ENCODE measurements at regions not wholly inside any gene's neighbourhood (a gene's known extent, or its start where the extent isn't known, plus 50 kb on each side); places are given as distances from the start of the nearest gene placed in this dataset.
A peak's percentile ranks its signal among the peaks of the same experiment; 100 is the strongest.
"Not testable (repeated sequence)": the region's sequence is repeated elsewhere in the genome, so short reads cannot be mapped to it uniquely, and the experiment has no call there.

DNA sequence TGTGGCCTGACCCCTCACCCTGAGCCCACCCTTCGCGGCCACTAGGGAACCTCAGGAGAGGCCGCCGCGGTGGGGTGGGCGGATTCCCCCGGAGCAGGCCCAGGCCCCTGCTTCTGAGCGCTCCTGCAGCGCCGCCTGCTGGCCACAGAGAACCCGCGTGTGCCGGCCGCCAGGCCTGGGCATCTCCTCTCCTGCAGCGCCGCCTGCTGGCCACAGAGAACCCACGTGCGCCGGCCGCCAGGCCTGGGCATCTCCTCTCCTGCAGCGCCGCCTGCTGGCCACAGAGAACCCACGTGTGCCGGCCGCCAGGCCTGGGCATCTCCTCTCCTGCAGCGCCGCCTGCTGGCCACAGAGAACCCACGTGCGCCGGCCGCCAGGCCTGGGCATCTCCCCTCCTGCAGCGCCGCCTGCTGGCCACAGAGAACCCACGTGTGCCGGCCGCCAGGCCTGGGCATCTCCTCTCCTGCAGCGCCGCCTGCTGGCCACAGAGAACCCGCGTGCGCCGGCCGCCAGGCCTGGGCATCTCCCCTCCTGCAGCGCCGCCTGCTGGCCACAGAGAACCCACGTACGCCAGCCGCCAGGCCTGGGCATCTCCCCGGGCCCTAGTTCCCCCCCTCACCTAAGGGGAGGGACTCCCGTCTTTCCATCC lies 126.1 kb downstream of the METRNL start:
- H3K27ac ChIP-seq, H3K4me1 ChIP-seq, H3K4me2 ChIP-seq, ATAC-seq, POLR2A ChIA-PET, H3K4me3 ChIP-seq, FAIRE-seq, CTCF ChIA-PET, H3K9me3 ChIP-seq: not testable (repeated sequence)
- 0% methylated on average over 2 of the region's 50 CpGs for WGBS (ENCODE audit: missing lambda C conversion rate)
- TF ChIP-seq, protein P1, sequence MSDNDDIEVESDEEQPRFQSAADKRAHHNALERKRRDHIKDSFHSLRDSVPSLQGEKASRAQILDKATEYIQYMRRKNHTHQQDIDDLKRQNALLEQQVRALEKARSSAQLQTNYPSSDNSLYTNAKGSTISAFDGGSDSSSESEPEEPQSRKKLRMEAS (IDR thresholded peaks at IDR 0.05): 0 out of 2 replicates have a peak, but pooled peaks have one; percentile 44
- TF ChIP-seq, protein P2, sequence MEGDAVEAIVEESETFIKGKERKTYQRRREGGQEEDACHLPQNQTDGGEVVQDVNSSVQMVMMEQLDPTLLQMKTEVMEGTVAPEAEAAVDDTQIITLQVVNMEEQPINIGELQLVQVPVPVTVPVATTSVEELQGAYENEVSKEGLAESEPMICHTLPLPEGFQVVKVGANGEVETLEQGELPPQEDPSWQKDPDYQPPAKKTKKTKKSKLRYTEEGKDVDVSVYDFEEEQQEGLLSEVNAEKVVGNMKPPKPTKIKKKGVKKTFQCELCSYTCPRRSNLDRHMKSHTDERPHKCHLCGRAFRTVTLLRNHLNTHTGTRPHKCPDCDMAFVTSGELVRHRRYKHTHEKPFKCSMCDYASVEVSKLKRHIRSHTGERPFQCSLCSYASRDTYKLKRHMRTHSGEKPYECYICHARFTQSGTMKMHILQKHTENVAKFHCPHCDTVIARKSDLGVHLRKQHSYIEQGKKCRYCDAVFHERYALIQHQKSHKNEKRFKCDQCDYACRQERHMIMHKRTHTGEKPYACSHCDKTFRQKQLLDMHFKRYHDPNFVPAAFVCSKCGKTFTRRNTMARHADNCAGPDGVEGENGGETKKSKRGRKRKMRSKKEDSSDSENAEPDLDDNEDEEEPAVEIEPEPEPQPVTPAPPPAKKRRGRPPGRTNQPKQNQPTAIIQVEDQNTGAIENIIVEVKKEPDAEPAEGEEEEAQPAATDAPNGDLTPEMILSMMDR (IDR thresholded peaks at IDR 0.05): peak; percentile 50
- TF ChIP-seq SMC3 (IDR thresholded peaks at IDR 0.05) (peak; percentile 42; the same call in 2 of the 3 replicates), RAD21 (conservative IDR thresholded peaks at IDR 0.05 in 1 of 2, IDR thresholded peaks at IDR 0.05 in 1 of 2) (peak; percentile 45 to 47; a peak in 4 of 5 replicates)
- DNase-seq (ENCODE audit: low read depth in 1 of 2, low spot score in 1 of 2): peak in 1 of 2 experiments; percentile 52

DNA sequence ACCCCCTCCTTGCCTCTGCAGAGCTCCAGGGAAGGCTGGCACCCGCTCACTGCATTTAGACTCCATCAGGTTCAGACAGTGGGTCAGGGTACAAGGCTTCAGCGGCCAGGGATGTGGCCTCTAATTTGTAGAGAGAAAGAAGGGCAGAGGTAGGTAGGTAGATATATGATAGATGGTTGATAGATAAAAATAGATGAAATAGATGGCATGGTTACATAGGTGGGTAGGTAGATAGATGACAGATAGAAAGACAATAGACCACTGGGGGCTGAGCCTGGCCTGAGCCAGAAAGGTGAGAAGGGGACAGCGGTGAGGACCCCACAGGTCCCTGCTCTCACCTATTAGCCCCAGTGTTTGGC lies 126.6 kb downstream of the METRNL start:
- H3K27ac ChIP-seq; DNase-seq (ENCODE audit: low read depth in 1 of 2, low spot score in 1 of 2); ATAC-seq; CTCF ChIA-PET; H3K9me3 ChIP-seq; H3K4me2 ChIP-seq; FAIRE-seq; H3K4me1 ChIP-seq; H3K4me3 ChIP-seq; POLR2A ChIA-PET: not testable (repeated sequence)
- WGBS (ENCODE audit: missing lambda C conversion rate): 88% methylated on average over 2 of the region's 3 CpGs

DNA sequence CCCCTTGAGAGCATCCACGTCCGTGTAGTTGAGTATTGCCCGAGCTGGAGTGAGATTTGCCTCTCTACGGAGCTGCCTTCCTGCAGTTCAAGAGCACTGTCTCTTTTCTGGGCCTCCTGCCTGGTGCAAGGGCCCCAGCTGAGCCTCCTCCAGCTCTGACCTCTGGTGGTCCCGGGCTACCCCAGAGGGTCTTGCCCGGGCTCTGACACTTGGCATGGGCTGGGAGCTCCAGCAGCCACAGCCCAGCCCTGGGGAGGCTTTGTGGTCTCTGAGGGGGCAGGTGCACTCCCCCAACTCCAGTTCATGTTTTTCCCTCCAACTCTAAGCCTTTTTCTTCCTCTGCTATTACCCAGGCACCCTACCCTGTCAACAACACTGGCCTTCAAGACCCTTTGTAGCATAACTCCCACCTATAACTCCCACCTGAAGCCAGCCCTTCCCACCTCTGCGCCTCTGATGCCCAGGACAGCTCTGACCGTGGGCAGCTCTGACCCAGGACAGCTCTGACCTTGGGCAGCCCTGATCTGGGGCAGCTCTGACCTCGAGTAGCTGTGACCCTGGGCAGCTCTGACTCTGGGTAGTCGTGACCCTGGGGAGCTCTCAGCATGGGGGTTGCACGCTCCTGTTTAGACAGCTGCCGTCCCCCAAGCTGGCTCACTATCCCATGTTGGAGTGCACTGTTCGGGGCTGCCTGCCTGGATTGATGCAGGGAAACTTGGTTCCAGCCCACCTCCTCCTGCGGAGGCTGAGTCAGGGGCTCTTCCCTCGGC lies 127.6 kb downstream of the METRNL start:
- POLR2A ChIA-PET, FAIRE-seq, CTCF ChIA-PET: not testable (repeated sequence)

DNA sequence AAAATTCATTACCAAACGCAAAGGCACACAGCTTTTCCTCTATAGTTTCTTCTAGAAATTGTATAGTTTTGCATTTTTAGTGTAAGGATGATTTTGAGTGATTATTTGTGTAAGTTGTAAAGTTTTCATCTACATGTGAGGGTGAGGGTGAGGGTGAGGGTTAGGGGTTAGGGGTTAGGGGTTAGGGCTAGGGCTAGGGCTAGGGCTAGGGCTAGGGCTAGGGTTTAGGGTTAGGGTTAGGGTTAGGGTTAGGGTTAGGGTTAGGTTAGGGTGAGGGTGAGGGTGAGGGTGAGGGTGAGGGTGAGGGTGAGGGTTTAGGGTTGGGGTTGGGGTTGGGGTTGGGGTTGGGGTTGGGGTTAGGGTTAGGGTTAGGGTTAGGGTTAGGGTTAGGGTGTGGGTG lies 167.6 kb downstream of the METRNL start:
- H3K4me2 ChIP-seq, CTCF ChIA-PET, H3K27ac ChIP-seq, FAIRE-seq, H3K4me1 ChIP-seq, H3K9me3 ChIP-seq, H3K4me3 ChIP-seq, POLR2A ChIA-PET: not testable (repeated sequence)
- no CpG with 5 or more reads among the region's 1 CpG for WGBS (ENCODE audit: missing lambda C conversion rate)
- peak in 1 of 2 experiments; percentile 55 for DNase-seq (ENCODE audit: low read depth in 1 of 2, low spot score in 1 of 2)
- ATAC-seq: peak; percentile 72 to 98; a peak in 5 of 6 replicates

More for the DNA sequence above, 127.6 kb downstream of the METRNL start:
- 8% methylated on average over 2 of the region's 15 CpGs for WGBS (ENCODE audit: missing lambda C conversion rate)
- ATAC-seq; DNase-seq (ENCODE audit: low read depth in 1 of 2, low spot score in 1 of 2); H3K4me1 ChIP-seq; H3K9me3 ChIP-seq; H3K4me3 ChIP-seq; H3K4me2 ChIP-seq; H3K27ac ChIP-seq: not testable (repeated sequence)

Data from A549 (cell line).